Sigmoid colon (tissue), 6 donors: ENCODE measurements at regions not wholly inside any gene's neighbourhood (a gene's known extent, or its start where the extent isn't known, plus 50 kb on each side); places are given as distances from the start of the nearest gene placed in this dataset.
"Not testable (repeated sequence)": the region's sequence is repeated elsewhere in the genome, so short reads cannot be mapped to it uniquely, and the experiment has no call there.

Experiments
- DNase-seq: peaks from one replicate; pipeline ENCODE4 v3.0.0-alpha.2; 2019
- H3K27ac ChIP-seq, 4 donors: fragments of 200-600 bp; sonication (generic); one replicate each; pipeline ENCODE4 v1.5.1; 2016 to 2019; ENCODE audit warnings: mild to moderate bottlenecking in 1 of 4
- H3K27me3 ChIP-seq, 3 donors: fragments of 200-600 bp; sonication (generic); one replicate each; pipeline ENCODE4 v1.5.1; 2019; ENCODE audit warnings: mild to moderate bottlenecking in 1 of 3
- H3K36me3 ChIP-seq, 4 donors: fragments of 200-600 bp; sonication (generic); one replicate each; pipeline ENCODE4 v1.5.1; 2016 to 2019
- H3K4me1 ChIP-seq, 4 donors: fragments of 200-600 bp; sonication (generic); one replicate each; pipeline ENCODE4 v1.5.1; 2017 to 2019
- H3K4me3 ChIP-seq, 4 donors: fragments of 200-600 bp; sonication (generic); one replicate each; pipeline ENCODE4 v1.5.1; 2017 to 2019; ENCODE audit warnings: mild to moderate bottlenecking in 2 of 4, moderate library complexity in 1 of 4
- H3K9me3 ChIP-seq, 4 donors: fragments of 200-600 bp in 3 of 4; sonication (generic) in 3 of 4; one replicate each; pipeline versions ENCODE4 v1.5.1 to v1.6.1; 2013 to 2019
- CTCF ChIP-seq, 4 experiments: fragments of 450-650 bp in 3 of 4; fragments of 200-600 bp in 1 of 4; IDR thresholded peaks; one replicate each; pipeline ENCODE4 v1.5.1; 2016 to 2019; ENCODE audit warnings: antibody characterized with exemption in 4 of 4, mild to moderate bottlenecking in 3 of 4, moderate library complexity in 2 of 4
- EP300 ChIP-seq, 4 donors: sonication (generic); formaldehyde crosslinking; IDR thresholded peaks; one replicate each; pipeline ENCODE4 v1.6.1; 2017; ENCODE audit warnings: antibody characterized with exemption in 4 of 4
- POLR2A ChIP-seq, 2 donors: fragments of 450-650 bp; IDR thresholded peaks; one replicate each; pipeline ENCODE4 v1.6.1; 2016; ENCODE audit warnings: antibody characterized with exemption in 2 of 2, mild to moderate bottlenecking in 2 of 2, moderate library complexity in 2 of 2
- POLR2AphosphoS5 ChIP-seq, 4 donors: sonication (generic); formaldehyde crosslinking; IDR thresholded peaks; one replicate each; pipeline ENCODE4 v1.6.1; 2017; ENCODE audit warnings: antibody characterized with exemption in 4 of 4
- WGBS, 2 donors: extraction: QIAGEN DNeasy Blood & Tissue Kit; methylation state at CpG; one replicate each; pipeline ENCODE4 v1.1.7; 2013; 5-methylcytosine and 5-hydroxymethylcytosine counted together
- intact Hi-C: fragments of 100-400 bp; cut with DNase I; formaldehyde crosslinking; loops from one replicate; pipeline ENCODE4 v1.15.1; 2023
- donor health status: healthy with polysubstance abuse.
- donor health status: healthy.

GRCh38 chr18:29853126-29853525, 1189.4 kb downstream of the DSC3 start:
- no peak for DNase-seq
- Histone ChIP-seq H3K27ac (no peak overlapping the region), H3K36me3 (no peaks in the 10 kb centered on the region), H3K9me3 (no peaks in the 10 kb centered on the region), H3K4me3 (no peak overlapping the region), H3K4me1 (no peaks in the 10 kb centered on the region), H3K27me3 (no peaks in the 10 kb centered on the region)
- intact Hi-C loops: no loop called here
- TF ChIP-seq POLR2A (IDR thresholded peaks at IDR 0.05): no peak
- TF ChIP-seq EP300 (IDR thresholded peaks at IDR 0.05): no peak
- no peak for TF ChIP-seq POLR2AphosphoS5 (IDR thresholded peaks at IDR 0.05)
- no peak for TF ChIP-seq CTCF (IDR thresholded peaks at IDR 0.05)

- H3K27me3 ChIP-seq: no peaks in the 10 kb centered on the region
- DNase-seq: no peak
- H3K4me1 ChIP-seq: no peaks in the 10 kb centered on the region
- no peak overlapping the region for H3K27ac ChIP-seq
- H3K9me3 ChIP-seq: no peaks in the 10 kb centered on the region
- intact Hi-C loops: no loop called here
- TF ChIP-seq POLR2A (IDR thresholded peaks at IDR 0.05) (no peak), POLR2AphosphoS5 (IDR thresholded peaks at IDR 0.05) (no peak), CTCF (IDR thresholded peaks at IDR 0.05) (no peak), EP300 (IDR thresholded peaks at IDR 0.05) (no peak)
- H3K36me3 ChIP-seq: no peaks in the 10 kb centered on the region
- H3K4me3 ChIP-seq: no peak overlapping the region
- WGBS, 2 donors: 83 to 87% methylated on average over 1 of the region's 1 CpG
Measured at GRCh38 chr18:29849144-29849543, 1193.4 kb downstream of the DSC3 start.

- Histone ChIP-seq H3K9me3 (no peaks in the 10 kb centered on the region), H3K27ac (no peak overlapping the region), H3K4me3 (no peak overlapping the region), H3K36me3 (no peaks in the 10 kb centered on the region), H3K27me3 (no peaks in the 10 kb centered on the region), H3K4me1 (no peaks in the 10 kb centered on the region)
- TF ChIP-seq POLR2A (IDR thresholded peaks at IDR 0.05): no peak
- TF ChIP-seq EP300 (IDR thresholded peaks at IDR 0.05): no peak
- TF ChIP-seq CTCF (IDR thresholded peaks at IDR 0.05): no peak
- TF ChIP-seq POLR2AphosphoS5 (IDR thresholded peaks at IDR 0.05): no peak
- no peak for DNase-seq
- 5 to 52% methylated on average over 3 of the region's 3 CpGs for WGBS, 2 donors
- intact Hi-C loops: no loop called here
Measured at GRCh38 chr18:29841631-29842030, 1200.9 kb downstream of the DSC3 start.

GRCh38 chr18:29840089-29840488, 1202.5 kb downstream of the DSC3 start:
- no peak for TF ChIP-seq CTCF (IDR thresholded peaks at IDR 0.05)
- no peak for TF ChIP-seq POLR2A (IDR thresholded peaks at IDR 0.05)
- TF ChIP-seq EP300 (IDR thresholded peaks at IDR 0.05): no peak
- no peak for TF ChIP-seq POLR2AphosphoS5 (IDR thresholded peaks at IDR 0.05)
- Histone ChIP-seq H3K9me3 (no peaks in the 10 kb centered on the region), H3K27me3 (no peaks in the 10 kb centered on the region), H3K27ac (no peak overlapping the region), H3K4me3 (no peak overlapping the region), H3K4me1 (no peaks in the 10 kb centered on the region), H3K36me3 (no peaks in the 10 kb centered on the region)
- no peak for DNase-seq
- intact Hi-C loops: no loop called here

- DNase-seq, H3K4me3 ChIP-seq, H3K27me3 ChIP-seq, H3K9me3 ChIP-seq, H3K4me1 ChIP-seq, H3K36me3 ChIP-seq, intact Hi-C loops, H3K27ac ChIP-seq: not testable (repeated sequence)
- WGBS, 2 donors: 89 to 93% methylated on average over 12 of the region's 12 CpGs
Measured at GRCh38 chr18:29838961-29839360, 1203.6 kb downstream of the DSC3 start.
